ENCODE measurements at regions not wholly inside any gene's neighbourhood (a gene's known extent, or its start where the extent isn't known, plus 50 kb on each side); places are given as distances from the start of the nearest gene placed in this dataset.

GRCh38 chr15:47857014-47857775 is 139.9 kb downstream of the SEMA6D start:
- Histone ChIP-seq H3K4me1 (ENCODE audit: insufficient read depth, low read length, poor library complexity, severe bottlenecking) (no peaks in the 10 kb centered on the region), H3K36me3 (ENCODE audit: insufficient read depth, low read length) (no peaks in the 10 kb centered on the region), H3K79me2 (ENCODE audit: insufficient read depth, low read depth, low read length) (no peaks in the 10 kb centered on the region), H4K20me1 (ENCODE audit: insufficient read depth, low read length) (no peaks in the 10 kb centered on the region), H3K4me2 (ENCODE audit: low read length) (no peak overlapping the region), H2AFZ (ENCODE audit: low read length) (no peak overlapping the region), H3K9me2 (ENCODE audit: insufficient read depth, low read length) (no peaks in the 10 kb centered on the region), H3K4me3 (ENCODE audit: low read depth, low read length, poor library complexity, severe bottlenecking) (no peak overlapping the region), H3K9me3 (ENCODE audit: low read length) (no peaks in the 10 kb centered on the region), H3K27ac (ENCODE audit: low read depth, low read length, poor library complexity, severe bottlenecking) (no peak overlapping the region)
- intact Hi-C loops (cut with micrococcal nuclease; ENCODE audit: unreplicated experiment): no loop called here
- no peak for DNase-seq (ENCODE audit: low spot score)
- CTCF ChIA-PET (ENCODE audit: unreplicated experiment): no interaction called here
- TF ChIP-seq CTCF (conservative IDR thresholded peaks at IDR 0.05; ENCODE audit: low read length) (no peak), EZH2phosphoT487 (IDR thresholded peaks at IDR 0.05; ENCODE audit: borderline replicate concordance, low read depth, low read length) (no peak)
- POLR2A ChIA-PET: no interaction called here
- no TSS peak for BruUV-seq (replicated peaks)

- Histone ChIP-seq H3K27ac (ENCODE audit: low read depth, low read length, poor library complexity, severe bottlenecking) (no peak overlapping the region), H3K79me2 (ENCODE audit: insufficient read depth, low read depth, low read length) (no peaks in the 10 kb centered on the region), H2AFZ (ENCODE audit: low read length) (no peak overlapping the region), H4K20me1 (ENCODE audit: insufficient read depth, low read length) (no peaks in the 10 kb centered on the region), H3K4me1 (ENCODE audit: insufficient read depth, low read length, poor library complexity, severe bottlenecking) (no peaks in the 10 kb centered on the region), H3K9me3 (ENCODE audit: low read length) (no peaks in the 10 kb centered on the region), H3K36me3 (ENCODE audit: insufficient read depth, low read length) (no peaks in the 10 kb centered on the region), H3K4me2 (ENCODE audit: low read length) (no peak overlapping the region), H3K9me2 (ENCODE audit: insufficient read depth, low read length) (no peaks in the 10 kb centered on the region), H3K4me3 (ENCODE audit: low read depth, low read length, poor library complexity, severe bottlenecking) (no peak overlapping the region)
- no TSS peak for BruUV-seq (replicated peaks)
- ChIA-PET POLR2A (no interaction called here), CTCF (ENCODE audit: unreplicated experiment) (no interaction called here)
- intact Hi-C loops (cut with micrococcal nuclease; ENCODE audit: unreplicated experiment): no loop called here
- no peak for TF ChIP-seq CTCF (conservative IDR thresholded peaks at IDR 0.05; ENCODE audit: low read length)
- TF ChIP-seq EZH2phosphoT487 (IDR thresholded peaks at IDR 0.05; ENCODE audit: borderline replicate concordance, low read depth, low read length): no peak
- no peak for DNase-seq (ENCODE audit: low spot score)
Observed at GRCh38 chr15:47857776-47858167, 140.5 kb downstream of the SEMA6D start.

GRCh38 chr15:47861111-47861903 is 144.0 kb downstream of the SEMA6D start:
- Histone ChIP-seq H3K36me3 (ENCODE audit: insufficient read depth, low read length) (no peaks in the 10 kb centered on the region), H3K79me2 (ENCODE audit: insufficient read depth, low read depth, low read length) (no peaks in the 10 kb centered on the region), H3K9me3 (ENCODE audit: low read length) (no peaks in the 10 kb centered on the region), H3K27ac (ENCODE audit: low read depth, low read length, poor library complexity, severe bottlenecking) (no peak overlapping the region), H3K4me1 (ENCODE audit: insufficient read depth, low read length, poor library complexity, severe bottlenecking) (no peaks in the 10 kb centered on the region), H3K9me2 (ENCODE audit: insufficient read depth, low read length) (no peaks in the 10 kb centered on the region), H2AFZ (ENCODE audit: low read length) (no peak overlapping the region), H3K4me3 (ENCODE audit: low read depth, low read length, poor library complexity, severe bottlenecking) (no peak overlapping the region), H4K20me1 (ENCODE audit: insufficient read depth, low read length) (no peaks in the 10 kb centered on the region), H3K4me2 (ENCODE audit: low read length) (no peak overlapping the region)
- TF ChIP-seq CTCF (conservative IDR thresholded peaks at IDR 0.05; ENCODE audit: low read length) (no peak), EZH2phosphoT487 (IDR thresholded peaks at IDR 0.05; ENCODE audit: borderline replicate concordance, low read depth, low read length) (no peak)
- POLR2A ChIA-PET: no interaction called here
- BruUV-seq (replicated peaks): no TSS peak
- CTCF ChIA-PET (ENCODE audit: unreplicated experiment): no interaction called here
- intact Hi-C loops (cut with micrococcal nuclease; ENCODE audit: unreplicated experiment): no loop called here
- no peak for DNase-seq (ENCODE audit: low spot score)

All from OCI-LY7 (cell line).